ENCODE measurements at regions not wholly inside any gene's neighbourhood (a gene's known extent, or its start where the extent isn't known, plus 50 kb on each side); places are given as distances from the start of the nearest gene placed in this dataset.

- DNase-seq (ENCODE audit: low spot score) = no peak
These were observed 145.5 kb upstream of the FOXF1 start for GRCh38 chr16:86364653-86365380.

- DNase-seq (ENCODE audit: low spot score) = no peak
These were observed 144.6 kb upstream of the FOXF1 start for GRCh38 chr16:86365513-86366273.

- DNase-seq (ENCODE audit: low spot score) = no peak
These were observed 143.8 kb upstream of the FOXF1 start for GRCh38 chr16:86366481-86366880.

- no peak for DNase-seq (ENCODE audit: low spot score)
These were observed 142.8 kb upstream of the FOXF1 start for GRCh38 chr16:86367291-86368072.

- no peak for DNase-seq (ENCODE audit: low spot score)
These were observed 142.1 kb upstream of the FOXF1 start for GRCh38 chr16:86368261-86368660.

- DNase-seq (ENCODE audit: low spot score) = no peak
These were observed 140.3 kb upstream of the FOXF1 start for GRCh38 chr16:86370062-86370461.

GRCh38 chr16:86371083-86371803 is 139.1 kb upstream of the FOXF1 start:
- no peak for DNase-seq (ENCODE audit: low spot score)

- DNase-seq (ENCODE audit: low spot score) = no peak
These were observed 138.1 kb upstream of the FOXF1 start for GRCh38 chr16:86372193-86372592.

- DNase-seq (ENCODE audit: low spot score) = no peak
These were observed 136.9 kb upstream of the FOXF1 start for GRCh38 chr16:86373276-86373901.

- no peak for DNase-seq (ENCODE audit: low spot score)
These were observed 135.7 kb upstream of the FOXF1 start for GRCh38 chr16:86374603-86375130.

- DNase-seq (ENCODE audit: low spot score) = no peak
These were observed 135.0 kb upstream of the FOXF1 start for GRCh38 chr16:86375364-86375763.

- DNase-seq (ENCODE audit: low spot score) = no peak
These were observed 134.5 kb upstream of the FOXF1 start for GRCh38 chr16:86375851-86376250.

- DNase-seq (ENCODE audit: low spot score) = no peak
These were observed 133.5 kb upstream of the FOXF1 start for GRCh38 chr16:86376837-86377236.

- DNase-seq (ENCODE audit: low spot score) = no peak
These were observed 132.9 kb upstream of the FOXF1 start for GRCh38 chr16:86377251-86378022.

GRCh38 chr16:86378128-86378527 is 132.2 kb upstream of the FOXF1 start:
- no peak for DNase-seq (ENCODE audit: low spot score)

GRCh38 chr16:86378831-86379504 is 131.4 kb upstream of the FOXF1 start:
- no peak for DNase-seq (ENCODE audit: low spot score)

GRCh38 chr16:86379505-86379846 is 130.9 kb upstream of the FOXF1 start:
- DNase-seq (ENCODE audit: low spot score) = no peak

- no peak for DNase-seq (ENCODE audit: low spot score)
These were observed 130.3 kb upstream of the FOXF1 start for GRCh38 chr16:86380030-86380429.

- DNase-seq (ENCODE audit: low spot score) = no peak
These were observed 128.8 kb upstream of the FOXF1 start for GRCh38 chr16:86381491-86381890.
